ENCODE measurements at regions not wholly inside any gene's neighbourhood (a gene's known extent, or its start where the extent isn't known, plus 50 kb on each side); places are given as distances from the start of the nearest gene placed in this dataset.

GRCh38 chr6:94052749-94053148, 633.4 kb upstream of the EPHA7 start:
- TF ChIP-seq, protein P1, sequence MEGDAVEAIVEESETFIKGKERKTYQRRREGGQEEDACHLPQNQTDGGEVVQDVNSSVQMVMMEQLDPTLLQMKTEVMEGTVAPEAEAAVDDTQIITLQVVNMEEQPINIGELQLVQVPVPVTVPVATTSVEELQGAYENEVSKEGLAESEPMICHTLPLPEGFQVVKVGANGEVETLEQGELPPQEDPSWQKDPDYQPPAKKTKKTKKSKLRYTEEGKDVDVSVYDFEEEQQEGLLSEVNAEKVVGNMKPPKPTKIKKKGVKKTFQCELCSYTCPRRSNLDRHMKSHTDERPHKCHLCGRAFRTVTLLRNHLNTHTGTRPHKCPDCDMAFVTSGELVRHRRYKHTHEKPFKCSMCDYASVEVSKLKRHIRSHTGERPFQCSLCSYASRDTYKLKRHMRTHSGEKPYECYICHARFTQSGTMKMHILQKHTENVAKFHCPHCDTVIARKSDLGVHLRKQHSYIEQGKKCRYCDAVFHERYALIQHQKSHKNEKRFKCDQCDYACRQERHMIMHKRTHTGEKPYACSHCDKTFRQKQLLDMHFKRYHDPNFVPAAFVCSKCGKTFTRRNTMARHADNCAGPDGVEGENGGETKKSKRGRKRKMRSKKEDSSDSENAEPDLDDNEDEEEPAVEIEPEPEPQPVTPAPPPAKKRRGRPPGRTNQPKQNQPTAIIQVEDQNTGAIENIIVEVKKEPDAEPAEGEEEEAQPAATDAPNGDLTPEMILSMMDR (IDR thresholded peaks at IDR 0.05), result no peak
- TF ChIP-seq EZH2 (IDR thresholded peaks at IDR 0.05; ENCODE audit: borderline replicate concordance, insufficient read depth, low read depth, low read length, poor library complexity, severe bottlenecking), result no peak

Measured in B cell (primary cell).